Activated CD4-positive, alpha-beta T cell treated with anti-CD3 and anti-CD28 coated beads, Interleukin-2, Interleukin-4, amounts not matched to agents 100 ng/mL and 50 ng/mL, durations not matched to agents 16 hours and 8 hours (primary cell): ENCODE measurements at regions not wholly inside any gene's neighbourhood (a gene's known extent, or its start where the extent isn't known, plus 50 kb on each side); places are given as distances from the start of the nearest gene placed in this dataset.
"Not testable (repeated sequence)": the region's sequence is repeated elsewhere in the genome, so short reads cannot be mapped to it uniquely, and the experiment has no call there.

Experiments used
- DNase-seq: peaks from one replicate; pipeline ENCODE4 v3.0.0-alpha.2; 2020; ENCODE audit warnings: low spot score

- no peak for DNase-seq
Observed at GRCh38 chr1:190835658-190836057, 358.0 kb upstream of the BRINP3 start.

GRCh38 chr1:190837200-190837599 is 359.5 kb upstream of the BRINP3 start:
- DNase-seq, result not testable (repeated sequence)

GRCh38 chr1:190837888-190838287 is 360.2 kb upstream of the BRINP3 start:
- no peak for DNase-seq

- no peak for DNase-seq
Observed at GRCh38 chr1:190847166-190847565, 369.5 kb upstream of the BRINP3 start.

- no peak for DNase-seq
Observed at GRCh38 chr1:190849346-190849745, 371.7 kb upstream of the BRINP3 start.

GRCh38 chr1:190852611-190853010 is 374.9 kb upstream of the BRINP3 start:
- DNase-seq, result no peak

- no peak for DNase-seq
Observed at GRCh38 chr1:190858140-190858539, 380.5 kb upstream of the BRINP3 start.

- DNase-seq, result no peak
Observed at GRCh38 chr1:190864013-190864641, 386.5 kb upstream of the BRINP3 start.

GRCh38 chr1:190880352-190880751 is 402.7 kb upstream of the BRINP3 start:
- no peak for DNase-seq

GRCh38 chr1:190881064-190881463 is 403.4 kb upstream of the BRINP3 start:
- DNase-seq, result no peak

GRCh38 chr1:190897233-190897632 is 419.6 kb upstream of the BRINP3 start:
- DNase-seq, result no peak

- DNase-seq, result no peak
Observed at GRCh38 chr1:190904091-190904695, 426.5 kb upstream of the BRINP3 start.

- no peak for DNase-seq
Observed at GRCh38 chr1:190906206-190906725, 428.6 kb upstream of the BRINP3 start.

- no peak for DNase-seq
Observed at GRCh38 chr1:190908246-190908645, 430.6 kb upstream of the BRINP3 start.

- DNase-seq, result no peak
Observed at GRCh38 chr1:190908691-190909090, 431.0 kb upstream of the BRINP3 start.

- DNase-seq, result no peak
Observed at GRCh38 chr1:190935925-190936324, 458.3 kb upstream of the BRINP3 start.

GRCh38 chr1:190936337-190936736 is 458.7 kb upstream of the BRINP3 start:
- no peak for DNase-seq

- no peak for DNase-seq
Observed at GRCh38 chr1:190940951-190941350, 463.3 kb upstream of the BRINP3 start.

- DNase-seq, result no peak
Observed at GRCh38 chr1:190942475-190942874, 464.8 kb upstream of the BRINP3 start.

- DNase-seq, result not testable (repeated sequence)
Observed at GRCh38 chr1:190943722-190944121, 466.1 kb upstream of the BRINP3 start.

- no peak for DNase-seq
Observed at GRCh38 chr1:190949939-190950338, 472.3 kb upstream of the BRINP3 start.

GRCh38 chr1:190957565-190957964 is 479.9 kb upstream of the BRINP3 start:
- DNase-seq, result no peak

GRCh38 chr1:190963321-190963720 is 485.7 kb upstream of the BRINP3 start:
- no peak for DNase-seq

GRCh38 chr1:190975827-190976226 is 498.2 kb upstream of the BRINP3 start:
- no peak for DNase-seq
